Body of pancreas (tissue), 4 donors: ENCODE measurements at regions not wholly inside any gene's neighbourhood (a gene's known extent, or its start where the extent isn't known, plus 50 kb on each side); places are given as distances from the start of the nearest gene placed in this dataset.

Experiments
- POLR2A ChIP-seq, 3 donors: fragments of 450-650 bp; IDR thresholded peaks; one replicate each; pipeline ENCODE4 v1.6.1; 2016; ENCODE audit warnings: antibody characterized with exemption in 3 of 3, mild to moderate bottlenecking in 2 of 3
- TF ChIP-seq, protein P1 (sequence below), 7 experiments: fragments of 450-650 bp in 4 of 7; fragments of 200-600 bp in 3 of 7; sonication (generic) in 3 of 7; IDR thresholded peaks; one replicate each; pipeline ENCODE4 v1.5.1; 2016 to 2019; ENCODE audit warnings: antibody characterized with exemption in 7 of 7

- TF ChIP-seq, protein P1, sequence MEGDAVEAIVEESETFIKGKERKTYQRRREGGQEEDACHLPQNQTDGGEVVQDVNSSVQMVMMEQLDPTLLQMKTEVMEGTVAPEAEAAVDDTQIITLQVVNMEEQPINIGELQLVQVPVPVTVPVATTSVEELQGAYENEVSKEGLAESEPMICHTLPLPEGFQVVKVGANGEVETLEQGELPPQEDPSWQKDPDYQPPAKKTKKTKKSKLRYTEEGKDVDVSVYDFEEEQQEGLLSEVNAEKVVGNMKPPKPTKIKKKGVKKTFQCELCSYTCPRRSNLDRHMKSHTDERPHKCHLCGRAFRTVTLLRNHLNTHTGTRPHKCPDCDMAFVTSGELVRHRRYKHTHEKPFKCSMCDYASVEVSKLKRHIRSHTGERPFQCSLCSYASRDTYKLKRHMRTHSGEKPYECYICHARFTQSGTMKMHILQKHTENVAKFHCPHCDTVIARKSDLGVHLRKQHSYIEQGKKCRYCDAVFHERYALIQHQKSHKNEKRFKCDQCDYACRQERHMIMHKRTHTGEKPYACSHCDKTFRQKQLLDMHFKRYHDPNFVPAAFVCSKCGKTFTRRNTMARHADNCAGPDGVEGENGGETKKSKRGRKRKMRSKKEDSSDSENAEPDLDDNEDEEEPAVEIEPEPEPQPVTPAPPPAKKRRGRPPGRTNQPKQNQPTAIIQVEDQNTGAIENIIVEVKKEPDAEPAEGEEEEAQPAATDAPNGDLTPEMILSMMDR (IDR thresholded peaks at IDR 0.05): no peak
- TF ChIP-seq POLR2A (IDR thresholded peaks at IDR 0.05): no peak
Observed at GRCh38 chr5:56346741-56347535, 113.8 kb upstream of the ANKRD55 start.
